Transverse colon (tissue), 4 donors: ENCODE measurements at regions not wholly inside any gene's neighbourhood (a gene's known extent, or its start where the extent isn't known, plus 50 kb on each side); places are given as distances from the start of the nearest gene placed in this dataset.

ENCODE experiments used
- DNase-seq: peaks from one replicate; pipeline ENCODE4 v3.0.0-alpha.2; 2019
- H3K27ac ChIP-seq, 4 donors: fragments of 200-600 bp; sonication (generic); 2 replicates each; pipeline ENCODE4 v1.5.1; 2016 to 2018; ENCODE audit warnings: inconsistent platforms in 4 of 4
- H3K27me3 ChIP-seq: fragments of 200-600 bp; sonication (generic); 2 replicates; pipeline ENCODE4 v1.5.1; 2017; ENCODE audit warnings: inconsistent platforms
- H3K36me3 ChIP-seq, 4 donors: fragments of 200-600 bp; sonication (generic); 2 replicates each; pipeline ENCODE4 v1.5.1; 2017 to 2019; ENCODE audit warnings: inconsistent platforms in 4 of 4
- H3K4me1 ChIP-seq, 4 donors: fragments of 200-600 bp; sonication (generic); 2 replicates each; pipeline ENCODE4 v1.5.1; 2017 to 2020; ENCODE audit warnings: inconsistent platforms in 4 of 4
- H3K4me3 ChIP-seq, 4 donors: fragments of 200-600 bp; sonication (generic); 1 replicate in 1 of 4; 2 replicates in 3 of 4; pipeline versions ENCODE4 v1.5.1 to v1.6.1; 2017 to 2019; ENCODE audit warnings: inconsistent platforms in 4 of 4
- H3K9me3 ChIP-seq, 2 donors: fragments of 200-600 bp; sonication (generic); 2 replicates each; pipeline ENCODE4 v1.5.1; 2017 to 2019; ENCODE audit warnings: inconsistent platforms in 2 of 2
- CTCF ChIP-seq, 5 experiments: fragments of 200-600 bp in 3 of 5; fragments of 450-650 bp in 2 of 5; sonication (generic) in 3 of 5; IDR thresholded peaks; 1 replicate in 2 of 5; 2 replicates in 3 of 5; pipeline ENCODE4 v1.5.1; 2016 to 2017; ENCODE audit warnings: antibody characterized with exemption in 5 of 5, inconsistent platforms in 3 of 5, mild to moderate bottlenecking in 2 of 5, moderate library complexity in 1 of 5
- EP300 ChIP-seq: sonication (generic); formaldehyde crosslinking; IDR thresholded peaks from one replicate; pipeline ENCODE4 v1.6.1; 2017; ENCODE audit warnings: antibody characterized with exemption, low read depth
- POLR2A ChIP-seq: fragments of 450-650 bp; IDR thresholded peaks from one replicate; pipeline ENCODE4 v1.6.1; 2016; ENCODE audit warnings: antibody characterized with exemption, mild to moderate bottlenecking, moderate library complexity
- POLR2AphosphoS5 ChIP-seq, 3 donors: sonication (generic); formaldehyde crosslinking; IDR thresholded peaks; one replicate each; pipeline ENCODE4 v1.6.1; 2016; ENCODE audit warnings: antibody characterized with exemption in 3 of 3
- WGBS, 2 donors: methylation state at CpG; one replicate each; pipeline ENCODE4 v1.1.5; 2018; ENCODE audit warnings: low coverage in 1 of 2; 5-methylcytosine and 5-hydroxymethylcytosine counted together
- in situ Hi-C, 4 donors: fragments of 200-750 bp; cut with MboI; loops; one replicate each; pipeline versions ENCODE4 v1.15.0 to v1.15.1; 2017; ENCODE audit warnings: low sequenced_read_pairs in 3 of 4, low pct_ligation_motif_present in 1 of 4, low pct_unique_long_range_greater_than_20kb in 1 of 4
- intact Hi-C: fragments of 100-400 bp; cut with DNase I; formaldehyde crosslinking; loops from one replicate; pipeline ENCODE4 v1.15.1; 2023; ENCODE audit warnings: low total_unique reads

- TF ChIP-seq EP300 (no peak), CTCF (IDR thresholded peaks at IDR 0.05) (no peak), POLR2A (no peak), POLR2AphosphoS5 (IDR thresholded peaks at IDR 0.05) (no peak)
- Histone ChIP-seq H3K27ac (no peak overlapping the region), H3K36me3 (no peaks in the 10 kb centered on the region), H3K27me3 (no peaks in the 10 kb centered on the region), H3K4me1 (no peaks in the 10 kb centered on the region), H3K9me3 (no peaks in the 10 kb centered on the region), H3K4me3 (no peak overlapping the region)
- intact Hi-C loops (no loop called here), in situ Hi-C loops (no loop called here)
- DNase-seq, result no peak
- WGBS, 2 donors, result 75 to 79% methylated on average over 2 to 6 of the region's 6 CpGs
Observed at GRCh38 chr19:28983430-28983829, 229.5 kb downstream of the UQCRFS1 start.

GRCh38 chr19:28981994-28982393, 231.0 kb downstream of the UQCRFS1 start:
- H3K4me1 ChIP-seq, result no peaks in the 10 kb centered on the region
- H3K27ac ChIP-seq, result no peak overlapping the region
- H3K4me3 ChIP-seq, result no peak overlapping the region
- 83 to 100% methylated on average over 2 of the region's 2 CpGs for WGBS, 2 donors
- no peaks in the 10 kb centered on the region for H3K9me3 ChIP-seq
- H3K36me3 ChIP-seq, result no peaks in the 10 kb centered on the region
- H3K27me3 ChIP-seq, result no peaks in the 10 kb centered on the region
- intact Hi-C loops, result no loop called here
- TF ChIP-seq CTCF (IDR thresholded peaks at IDR 0.05), result no peak
- TF ChIP-seq EP300, result no peak
- TF ChIP-seq POLR2A, result no peak
- TF ChIP-seq POLR2AphosphoS5 (IDR thresholded peaks at IDR 0.05), result no peak
- in situ Hi-C loops, result no loop called here
- DNase-seq, result no peak

GRCh38 chr19:28981518-28981917, 231.4 kb downstream of the UQCRFS1 start:
- DNase-seq, result no peak
- no peaks in the 10 kb centered on the region for H3K36me3 ChIP-seq
- no peak for TF ChIP-seq POLR2AphosphoS5 (IDR thresholded peaks at IDR 0.05)
- no peak for TF ChIP-seq EP300
- TF ChIP-seq POLR2A, result no peak
- no peak for TF ChIP-seq CTCF (IDR thresholded peaks at IDR 0.05)
- H3K4me1 ChIP-seq, result no peaks in the 10 kb centered on the region
- no peak overlapping the region for H3K27ac ChIP-seq
- in situ Hi-C loops (no loop called here), intact Hi-C loops (no loop called here)
- 86% methylated on average over 11 of the region's 11 CpGs; no CpG with 5 or more reads in 1 of the 2 donors for WGBS, 2 donors
- no peaks in the 10 kb centered on the region for H3K27me3 ChIP-seq
- no peaks in the 10 kb centered on the region for H3K9me3 ChIP-seq
- H3K4me3 ChIP-seq, result no peak overlapping the region

GRCh38 chr19:28980236-28980868, 232.6 kb downstream of the UQCRFS1 start:
- Histone ChIP-seq H3K27me3 (no peaks in the 10 kb centered on the region), H3K4me3 (no peak overlapping the region), H3K9me3 (no peaks in the 10 kb centered on the region), H3K27ac (no peak overlapping the region), H3K36me3 (no peaks in the 10 kb centered on the region), H3K4me1 (no peaks in the 10 kb centered on the region)
- 36 to 56% methylated on average over 5 to 7 of the region's 7 CpGs for WGBS, 2 donors
- DNase-seq, result no peak
- TF ChIP-seq POLR2AphosphoS5 (IDR thresholded peaks at IDR 0.05) (no peak), POLR2A (no peak), EP300 (no peak), CTCF (IDR thresholded peaks at IDR 0.05) (no peak)
- in situ Hi-C loops (no loop called here), intact Hi-C loops (no loop called here)
